ENCODE measurements at regions not wholly inside any gene's neighbourhood (a gene's known extent, or its start where the extent isn't known, plus 50 kb on each side); places are given as distances from the start of the nearest gene placed in this dataset.

DNA sequence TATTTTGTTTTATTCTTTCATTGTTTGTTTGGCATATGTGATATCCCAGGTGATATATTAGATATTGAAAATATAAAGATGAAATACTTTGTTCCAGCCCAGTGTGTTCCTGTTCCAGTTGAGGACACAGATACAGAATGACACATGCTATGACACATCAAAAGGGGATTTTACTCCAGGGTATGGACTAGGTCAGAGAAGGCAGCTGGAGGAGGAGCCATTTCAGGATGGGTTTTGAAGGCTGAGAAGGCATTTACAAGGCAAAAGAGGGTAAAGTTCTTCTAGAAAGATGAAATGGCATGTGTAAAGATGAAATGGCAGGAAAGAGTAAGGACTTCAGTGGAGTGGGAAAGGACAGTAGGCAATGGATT, 163.8 kb downstream of the ZIC1 start:
- Histone ChIP-seq H3K9ac (ENCODE audit: low read length in 5 of 5) (no peak overlapping the region), H3K4me1 (ENCODE audit: control insufficient read depth in 5 of 5, insufficient read depth in 5 of 5, low read length in 5 of 5) (no peaks in the 10 kb centered on the region), H3K9me3 (ENCODE audit: control insufficient read depth in 5 of 5, low read length in 5 of 5) (no peaks in the 10 kb centered on the region), H3K27me3 (ENCODE audit: control insufficient read depth in 5 of 5, insufficient read depth in 4 of 5, low read length in 5 of 5) (no peaks in the 10 kb centered on the region), H3K27ac (ENCODE audit: low read depth, low read length) (no peak overlapping the region), H3K4me3 (ENCODE audit: low read depth in 1 of 5, low read length in 5 of 5) (no peak overlapping the region), H3K36me3 (ENCODE audit: control insufficient read depth in 5 of 5, insufficient read depth in 5 of 5, low read length in 5 of 5) (no peaks in the 10 kb centered on the region)

DNA sequence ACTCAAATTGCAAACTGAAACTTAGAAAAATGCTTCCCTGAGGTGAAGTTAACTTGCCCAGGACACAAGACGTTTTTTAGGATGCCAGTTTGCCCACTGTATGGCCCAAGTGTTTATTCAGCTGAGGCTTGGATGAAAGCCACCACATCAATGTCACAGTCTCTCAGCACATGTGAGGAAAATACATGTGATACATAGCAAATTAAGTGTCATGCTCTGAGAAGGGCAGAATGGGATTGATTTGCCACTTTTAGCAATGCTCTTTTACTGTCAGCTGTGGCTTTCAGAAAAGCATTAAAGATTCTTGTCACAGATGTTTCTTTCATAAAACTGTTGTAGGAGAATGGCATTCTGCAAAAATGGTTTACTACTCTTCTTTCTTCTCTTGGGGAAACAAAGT, 165.5 kb downstream of the ZIC1 start:
- H3K9me3 ChIP-seq (ENCODE audit: control insufficient read depth in 5 of 5, low read length in 5 of 5), result no peaks in the 10 kb centered on the region
- no peaks in the 10 kb centered on the region for H3K27me3 ChIP-seq (ENCODE audit: control insufficient read depth in 5 of 5, insufficient read depth in 4 of 5, low read length in 5 of 5)
- no peak overlapping the region for H3K4me3 ChIP-seq (ENCODE audit: low read depth in 1 of 5, low read length in 5 of 5)
- no peaks in the 10 kb centered on the region for H3K36me3 ChIP-seq (ENCODE audit: control insufficient read depth in 5 of 5, insufficient read depth in 5 of 5, low read length in 5 of 5)
- no peak overlapping the region for H3K9ac ChIP-seq (ENCODE audit: low read length in 5 of 5)
- no peaks in the 10 kb centered on the region for H3K4me1 ChIP-seq (ENCODE audit: control insufficient read depth in 5 of 5, insufficient read depth in 5 of 5, low read length in 5 of 5)
- H3K27ac ChIP-seq (ENCODE audit: low read depth, low read length), result no peak overlapping the region

DNA sequence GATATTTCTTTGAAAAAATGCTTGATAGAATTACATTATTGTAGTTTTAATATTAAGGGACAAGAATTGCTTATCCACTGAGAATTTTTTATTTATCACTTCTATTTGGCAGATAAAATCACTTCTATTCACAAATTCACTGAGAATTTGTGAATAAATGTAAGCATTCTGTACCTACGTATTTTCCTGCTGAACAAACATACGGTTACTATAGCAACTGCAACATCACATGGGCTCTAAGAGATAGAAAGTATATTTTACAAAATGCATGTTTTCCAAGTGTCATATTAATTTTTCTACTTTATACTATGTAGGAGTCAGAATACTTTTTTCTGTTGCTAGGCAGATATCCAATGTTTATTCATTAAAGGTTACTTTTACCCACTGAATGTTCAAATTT, 166.2 kb downstream of the ZIC1 start:
- Histone ChIP-seq H3K4me1 (ENCODE audit: control insufficient read depth in 5 of 5, insufficient read depth in 5 of 5, low read length in 5 of 5) (no peaks in the 10 kb centered on the region), H3K27ac (ENCODE audit: low read depth, low read length) (no peak overlapping the region), H3K36me3 (ENCODE audit: control insufficient read depth in 5 of 5, insufficient read depth in 5 of 5, low read length in 5 of 5) (no peaks in the 10 kb centered on the region), H3K4me3 (ENCODE audit: low read depth in 1 of 5, low read length in 5 of 5) (no peak overlapping the region), H3K9me3 (ENCODE audit: control insufficient read depth in 5 of 5, low read length in 5 of 5) (no peaks in the 10 kb centered on the region), H3K9ac (ENCODE audit: low read length in 5 of 5) (no peak overlapping the region), H3K27me3 (ENCODE audit: control insufficient read depth in 5 of 5, insufficient read depth in 4 of 5, low read length in 5 of 5) (no peaks in the 10 kb centered on the region)

DNA sequence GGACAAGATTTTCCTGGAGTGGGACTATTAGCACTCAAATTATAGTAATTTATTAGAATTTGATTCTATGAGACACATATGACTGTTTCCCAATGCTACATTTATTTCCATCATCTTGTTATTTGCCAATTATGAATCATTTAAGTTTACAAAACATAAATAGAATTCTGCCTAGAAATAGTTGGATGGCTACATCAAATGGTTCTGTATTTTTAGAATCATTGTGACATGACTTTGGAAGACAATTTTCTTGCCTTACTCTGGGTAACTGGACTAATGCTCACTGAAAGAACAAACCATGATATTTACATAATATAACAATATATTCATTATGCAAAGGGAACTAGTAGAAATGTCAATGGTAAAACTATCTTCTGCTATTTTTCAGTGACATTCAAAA, 173.5 kb downstream of the ZIC1 start:
- Histone ChIP-seq H3K9me3 (ENCODE audit: control insufficient read depth in 5 of 5, low read length in 5 of 5) (no peaks in the 10 kb centered on the region), H3K36me3 (ENCODE audit: control insufficient read depth in 5 of 5, insufficient read depth in 5 of 5, low read length in 5 of 5) (no peaks in the 10 kb centered on the region), H3K4me3 (ENCODE audit: low read depth in 1 of 5, low read length in 5 of 5) (no peak overlapping the region), H3K9ac (ENCODE audit: low read length in 5 of 5) (no peak overlapping the region), H3K27me3 (ENCODE audit: control insufficient read depth in 5 of 5, insufficient read depth in 4 of 5, low read length in 5 of 5) (no peaks in the 10 kb centered on the region), H3K27ac (ENCODE audit: low read depth, low read length) (no peak overlapping the region), H3K4me1 (ENCODE audit: control insufficient read depth in 5 of 5, insufficient read depth in 5 of 5, low read length in 5 of 5) (no peaks in the 10 kb centered on the region)

DNA sequence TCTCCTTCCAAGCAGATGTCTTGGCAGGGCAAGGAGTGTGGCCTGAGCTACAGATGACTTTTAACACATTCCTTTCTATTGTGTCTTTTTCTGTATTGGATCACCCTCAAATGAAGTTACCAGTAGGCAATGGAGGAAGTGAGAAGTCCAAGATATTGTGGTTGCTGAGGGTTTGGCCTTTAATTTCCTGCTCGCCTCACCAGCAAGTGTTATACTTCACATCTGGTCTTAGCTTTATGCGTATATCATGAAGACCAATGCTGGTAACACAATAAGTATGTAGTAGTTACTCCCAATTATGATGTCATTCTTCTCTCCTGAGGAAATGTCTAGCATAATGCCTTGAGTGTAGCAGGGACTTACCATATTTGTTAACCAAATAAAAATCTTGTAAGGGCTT, 179.9 kb downstream of the ZIC1 start:
- no peak overlapping the region for H3K9ac ChIP-seq (ENCODE audit: low read length in 5 of 5)
- H3K27me3 ChIP-seq (ENCODE audit: control insufficient read depth in 5 of 5, insufficient read depth in 4 of 5, low read length in 5 of 5), result no peaks in the 10 kb centered on the region
- peaks cover 0 to 1% (median 0%) of the 10 kb centered on the region in 5 donors for H3K9me3 ChIP-seq (ENCODE audit: control insufficient read depth in 5 of 5, low read length in 5 of 5)
- no peak overlapping the region for H3K4me3 ChIP-seq (ENCODE audit: low read depth in 1 of 5, low read length in 5 of 5)
- H3K27ac ChIP-seq (ENCODE audit: low read depth, low read length), result no peak overlapping the region
- H3K4me1 ChIP-seq (ENCODE audit: control insufficient read depth in 5 of 5, insufficient read depth in 5 of 5, low read length in 5 of 5), result no peaks in the 10 kb centered on the region
- H3K36me3 ChIP-seq (ENCODE audit: control insufficient read depth in 5 of 5, insufficient read depth in 5 of 5, low read length in 5 of 5), result no peaks in the 10 kb centered on the region

DNA sequence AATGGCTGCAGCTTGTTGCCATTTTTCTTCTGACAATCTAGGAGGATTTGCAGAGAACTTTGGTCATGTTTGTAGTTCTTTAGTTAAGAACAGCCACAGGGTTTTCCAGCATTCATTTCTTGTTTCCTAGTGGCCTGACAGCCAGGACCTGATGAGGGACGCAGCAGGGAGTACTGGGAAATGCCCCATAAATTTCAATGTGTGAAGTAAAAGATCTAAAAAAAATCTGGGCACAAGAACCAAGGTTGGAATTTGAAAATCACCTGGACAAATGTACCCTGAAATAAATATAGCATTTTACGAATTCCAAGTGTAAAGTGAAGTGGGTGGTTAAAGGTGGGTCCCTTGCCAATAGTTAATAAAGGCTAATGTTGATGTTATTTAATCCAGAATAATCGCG, 195.0 kb downstream of the ZIC1 start:
- no peak overlapping the region for H3K4me3 ChIP-seq (ENCODE audit: low read depth in 1 of 5, low read length in 5 of 5)
- H3K4me1 ChIP-seq (ENCODE audit: control insufficient read depth in 5 of 5, insufficient read depth in 5 of 5, low read length in 5 of 5), result no peaks in the 10 kb centered on the region
- no peak overlapping the region for H3K9ac ChIP-seq (ENCODE audit: low read length in 5 of 5)
- no peaks in the 10 kb centered on the region for H3K27me3 ChIP-seq (ENCODE audit: control insufficient read depth in 5 of 5, insufficient read depth in 4 of 5, low read length in 5 of 5)
- H3K36me3 ChIP-seq (ENCODE audit: control insufficient read depth in 5 of 5, insufficient read depth in 5 of 5, low read length in 5 of 5), result no peaks in the 10 kb centered on the region
- H3K27ac ChIP-seq (ENCODE audit: low read depth, low read length), result no peak overlapping the region
- peaks cover 0 to 7% (median 5%) of the 10 kb centered on the region in 5 donors for H3K9me3 ChIP-seq (ENCODE audit: control insufficient read depth in 5 of 5, low read length in 5 of 5)

DNA sequence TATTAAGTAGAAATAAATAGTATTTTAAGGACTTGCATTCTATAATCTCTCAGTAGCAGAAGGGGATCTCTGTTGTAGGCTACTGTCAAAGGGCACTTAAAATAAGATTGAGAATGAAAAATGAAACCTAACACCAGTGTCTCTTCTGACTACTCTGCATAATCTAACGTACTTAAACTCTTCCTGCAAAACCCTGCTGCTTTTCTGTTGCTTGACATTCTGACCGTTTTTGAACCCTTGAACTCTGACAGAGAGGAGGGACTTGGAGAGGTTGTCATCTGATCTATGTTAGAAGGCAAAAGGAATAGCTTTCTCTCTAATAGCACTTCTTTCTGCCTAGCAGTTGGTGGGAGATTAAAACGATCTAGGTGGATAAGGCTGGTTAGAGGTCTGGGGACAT, 204.6 kb downstream of the ZIC1 start:
- Histone ChIP-seq H3K27ac (ENCODE audit: low read depth, low read length) (no peak overlapping the region), H3K36me3 (ENCODE audit: control insufficient read depth in 5 of 5, insufficient read depth in 5 of 5, low read length in 5 of 5) (no peaks in the 10 kb centered on the region), H3K4me3 (ENCODE audit: low read depth in 1 of 5, low read length in 5 of 5) (no peak overlapping the region)

DNA sequence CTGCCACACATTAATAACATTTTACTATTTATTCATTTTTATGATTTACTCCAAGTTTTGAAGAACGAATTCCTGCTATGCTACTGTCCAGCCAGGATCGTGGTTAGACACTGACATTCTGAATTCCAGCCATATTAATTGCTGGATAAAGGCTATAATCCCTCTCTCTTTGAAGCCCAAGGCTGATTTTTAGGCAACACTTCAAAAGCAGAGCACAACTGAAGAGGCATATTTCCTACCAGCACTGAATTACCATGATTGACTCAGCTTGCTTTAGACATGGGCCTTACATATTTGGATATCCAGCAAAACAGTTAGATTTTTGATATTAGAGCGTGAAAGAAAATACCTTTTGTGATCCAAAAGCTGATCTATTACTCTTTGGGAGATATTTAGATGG, 205.0 kb downstream of the ZIC1 start:
- Histone ChIP-seq H3K4me1 (ENCODE audit: control insufficient read depth in 5 of 5, insufficient read depth in 5 of 5, low read length in 5 of 5) (no peaks in the 10 kb centered on the region), H3K4me3 (ENCODE audit: low read depth in 1 of 5, low read length in 5 of 5) (no peak overlapping the region), H3K27ac (ENCODE audit: low read depth, low read length) (no peak overlapping the region), H3K36me3 (ENCODE audit: control insufficient read depth in 5 of 5, insufficient read depth in 5 of 5, low read length in 5 of 5) (no peaks in the 10 kb centered on the region), H3K9me3 (ENCODE audit: control insufficient read depth in 5 of 5, low read length in 5 of 5) (no peaks in the 10 kb centered on the region), H3K27me3 (ENCODE audit: control insufficient read depth in 5 of 5, insufficient read depth in 4 of 5, low read length in 5 of 5) (no peaks in the 10 kb centered on the region), H3K9ac (ENCODE audit: low read length in 5 of 5) (no peak overlapping the region)

More for the DNA sequence above, 204.6 kb downstream of the ZIC1 start:
- no peaks in the 10 kb centered on the region for H3K27me3 ChIP-seq (ENCODE audit: control insufficient read depth in 5 of 5, insufficient read depth in 4 of 5, low read length in 5 of 5)
- no peak overlapping the region for H3K9ac ChIP-seq (ENCODE audit: low read length in 5 of 5)
- no peaks in the 10 kb centered on the region for H3K4me1 ChIP-seq (ENCODE audit: control insufficient read depth in 5 of 5, insufficient read depth in 5 of 5, low read length in 5 of 5)
- no peaks in the 10 kb centered on the region for H3K9me3 ChIP-seq (ENCODE audit: control insufficient read depth in 5 of 5, low read length in 5 of 5)

DNA sequence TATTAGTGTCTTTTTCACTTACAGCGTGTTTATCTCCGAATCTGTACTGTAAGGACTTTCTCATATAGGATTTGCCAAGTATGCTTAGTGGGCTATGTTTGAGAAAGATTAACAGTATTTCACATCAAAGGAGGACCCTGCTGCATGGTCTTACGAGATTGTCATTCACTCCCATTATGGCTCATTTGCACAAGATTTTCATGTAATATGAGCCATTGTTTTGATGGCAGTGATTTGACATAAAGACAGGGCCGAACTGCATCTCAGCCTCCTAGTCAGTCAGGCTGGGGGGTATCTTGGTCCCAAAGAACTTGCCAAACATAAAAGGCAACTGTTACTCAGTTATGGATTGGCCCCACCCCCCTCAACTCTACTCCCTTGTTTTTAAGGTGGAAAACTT, 205.9 kb downstream of the ZIC1 start:
- Histone ChIP-seq H3K4me1 (ENCODE audit: control insufficient read depth in 5 of 5, insufficient read depth in 5 of 5, low read length in 5 of 5) (no peaks in the 10 kb centered on the region), H3K9me3 (ENCODE audit: control insufficient read depth in 5 of 5, low read length in 5 of 5) (no peaks in the 10 kb centered on the region), H3K9ac (ENCODE audit: low read length in 5 of 5) (no peak overlapping the region), H3K27me3 (ENCODE audit: control insufficient read depth in 5 of 5, insufficient read depth in 4 of 5, low read length in 5 of 5) (no peaks in the 10 kb centered on the region), H3K4me3 (ENCODE audit: low read depth in 1 of 5, low read length in 5 of 5) (no peak overlapping the region), H3K36me3 (ENCODE audit: control insufficient read depth in 5 of 5, insufficient read depth in 5 of 5, low read length in 5 of 5) (no peaks in the 10 kb centered on the region), H3K27ac (ENCODE audit: low read depth, low read length) (no peak overlapping the region)

DNA sequence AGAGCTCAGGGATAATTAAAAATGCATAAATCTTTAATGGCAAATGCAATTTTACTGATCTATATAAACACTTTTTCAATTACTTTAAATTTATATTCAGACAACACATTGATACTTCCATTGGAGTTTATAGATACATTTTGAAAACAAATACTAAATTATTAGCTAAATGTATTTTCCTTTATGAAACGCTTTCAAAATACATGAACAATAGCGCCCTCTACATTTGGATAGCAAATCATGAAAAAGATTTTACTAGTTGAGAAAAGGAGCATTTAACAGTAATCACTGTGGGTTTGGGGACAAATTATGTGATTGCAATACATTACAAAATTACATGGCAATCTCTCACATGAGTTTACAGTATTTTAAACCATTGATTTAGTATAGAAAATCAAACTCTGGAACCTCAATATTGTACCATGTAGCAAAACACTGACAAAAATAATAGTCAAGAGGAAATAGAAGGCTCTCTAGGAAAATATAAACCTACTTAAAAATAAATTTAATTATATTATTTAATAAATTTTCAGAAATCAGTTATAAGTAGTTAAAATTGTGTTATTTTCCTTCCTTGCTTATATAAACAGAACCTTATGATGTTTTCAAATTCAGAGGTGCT, 207.9 kb downstream of the ZIC1 start:
- Histone ChIP-seq H3K36me3 (ENCODE audit: control insufficient read depth in 5 of 5, insufficient read depth in 5 of 5, low read length in 5 of 5) (no peaks in the 10 kb centered on the region), H3K27ac (ENCODE audit: low read depth, low read length) (no peak overlapping the region), H3K27me3 (ENCODE audit: control insufficient read depth in 5 of 5, insufficient read depth in 4 of 5, low read length in 5 of 5) (no peaks in the 10 kb centered on the region), H3K9ac (ENCODE audit: low read length in 5 of 5) (no peak overlapping the region), H3K9me3 (ENCODE audit: control insufficient read depth in 5 of 5, low read length in 5 of 5) (no peaks in the 10 kb centered on the region), H3K4me1 (ENCODE audit: control insufficient read depth in 5 of 5, insufficient read depth in 5 of 5, low read length in 5 of 5) (no peaks in the 10 kb centered on the region), H3K4me3 (ENCODE audit: low read depth in 1 of 5, low read length in 5 of 5) (no peak overlapping the region)

DNA sequence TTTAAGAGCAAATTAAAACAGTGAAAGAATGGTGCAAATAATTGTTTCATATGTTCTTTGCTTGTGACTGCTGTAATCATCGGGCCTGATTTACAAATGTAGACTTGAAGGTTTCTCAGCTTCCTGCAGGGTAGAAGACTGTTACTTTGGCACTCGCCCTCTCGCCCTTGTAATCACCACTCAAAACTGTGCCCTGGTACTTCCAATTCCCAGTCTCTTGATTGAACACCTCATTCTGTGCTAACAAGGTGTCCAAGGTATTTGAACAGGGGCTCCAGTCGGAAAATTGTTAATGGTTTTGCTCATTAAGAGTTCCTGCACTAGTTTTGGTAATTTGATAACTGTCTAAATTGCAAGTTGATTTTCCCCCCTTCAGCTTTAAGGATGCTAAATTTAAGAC, 209.5 kb downstream of the ZIC1 start:
- Histone ChIP-seq H3K36me3 (ENCODE audit: control insufficient read depth in 5 of 5, insufficient read depth in 5 of 5, low read length in 5 of 5) (no peaks in the 10 kb centered on the region), H3K9me3 (ENCODE audit: control insufficient read depth in 5 of 5, low read length in 5 of 5) (no peaks in the 10 kb centered on the region), H3K27ac (ENCODE audit: low read depth, low read length) (no peak overlapping the region), H3K4me1 (ENCODE audit: control insufficient read depth in 5 of 5, insufficient read depth in 5 of 5, low read length in 5 of 5) (no peaks in the 10 kb centered on the region), H3K27me3 (ENCODE audit: control insufficient read depth in 5 of 5, insufficient read depth in 4 of 5, low read length in 5 of 5) (no peaks in the 10 kb centered on the region), H3K4me3 (ENCODE audit: low read depth in 1 of 5, low read length in 5 of 5) (no peak overlapping the region), H3K9ac (ENCODE audit: low read length in 5 of 5) (no peak overlapping the region)
